ENCODE measurements at regions not wholly inside any gene's neighbourhood (a gene's known extent, or its start where the extent isn't known, plus 50 kb on each side); places are given as distances from the start of the nearest gene placed in this dataset.
A peak's percentile ranks its signal among the peaks of the same experiment; 100 is the strongest.
"Not testable (repeated sequence)": the region's sequence is repeated elsewhere in the genome, so short reads cannot be mapped to it uniquely, and the experiment has no call there.

- DNase-seq: not testable (repeated sequence)
Measured at GRCh38 chr7:63748571-63749302, 249.9 kb upstream of the ZNF722 start.

DNA sequence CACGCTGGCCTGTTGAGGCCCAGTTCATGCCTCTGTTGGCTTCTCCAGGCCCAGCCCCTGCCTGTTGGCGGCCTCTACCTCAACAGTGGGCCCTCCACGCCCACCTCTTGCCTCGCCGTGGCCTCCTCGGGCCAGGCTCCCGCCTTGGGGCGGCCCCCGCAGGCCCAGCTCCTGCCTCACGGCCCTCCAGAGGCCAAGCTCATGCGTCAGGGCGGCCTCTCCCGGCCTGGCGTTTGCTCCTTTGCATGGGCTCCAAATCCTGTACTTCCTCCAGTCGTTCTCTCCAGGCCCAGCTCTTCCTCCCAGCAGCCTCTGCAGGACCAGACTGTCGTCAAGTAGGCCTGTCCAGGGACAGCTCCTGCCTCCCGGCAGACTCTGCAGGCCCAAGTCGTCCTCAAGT lies 246.2 kb upstream of the ZNF722 start:
- DNase-seq: not testable (repeated sequence)

GRCh38 chr7:63753160-63753559 lies 245.5 kb upstream of the ZNF722 start:
- not testable (repeated sequence) for DNase-seq

DNA sequence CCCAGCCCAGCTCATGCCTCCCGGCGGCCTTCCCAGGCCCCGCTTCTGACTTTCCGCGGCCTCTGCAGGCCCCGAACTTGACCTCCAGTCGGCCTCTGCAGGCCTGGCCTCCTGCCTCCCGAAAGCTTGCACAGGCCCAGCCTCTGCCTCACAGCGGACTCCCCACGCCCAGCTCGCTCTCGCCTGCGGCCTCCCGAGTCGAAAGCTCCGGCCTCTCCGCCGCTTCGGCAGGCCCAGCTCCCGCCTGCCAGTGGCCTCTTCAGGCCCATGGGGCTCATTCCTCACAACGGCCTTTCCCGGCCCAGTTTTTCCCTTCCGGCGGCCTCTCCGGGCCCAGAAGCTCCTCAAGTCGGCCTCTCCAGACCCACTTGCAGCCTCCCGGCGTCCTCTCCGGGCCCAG lies 238.4 kb upstream of the ZNF722 start:
- not testable (repeated sequence) for DNase-seq

DNA sequence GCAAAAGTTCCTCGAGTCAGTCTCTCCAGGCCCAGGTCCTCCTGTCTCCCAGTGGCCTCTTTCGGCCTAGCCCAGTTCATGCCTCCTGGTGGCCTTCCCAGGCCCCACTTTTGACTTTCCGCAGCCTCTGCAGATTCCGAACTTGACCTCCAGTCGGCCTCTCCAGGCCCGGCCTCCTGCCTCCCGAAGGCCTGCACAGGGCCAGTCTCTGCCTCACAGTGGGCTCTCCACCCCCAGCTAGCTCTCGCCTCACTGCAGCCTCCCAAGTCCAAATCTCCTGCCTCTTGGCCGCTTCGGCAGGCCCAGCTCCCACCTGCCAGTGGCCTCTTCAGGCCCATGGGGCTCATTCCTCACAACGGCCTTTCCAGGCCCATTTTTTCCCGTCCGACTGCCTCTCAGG lies 233.1 kb upstream of the ZNF722 start:
- DNase-seq: not testable (repeated sequence)

- not testable (repeated sequence) for DNase-seq
Measured at GRCh38 chr7:63766197-63766596, 232.5 kb upstream of the ZNF722 start.

GRCh38 chr7:63770162-63770561 lies 228.5 kb upstream of the ZNF722 start:
- DNase-seq: not testable (repeated sequence)

- DNase-seq: not testable (repeated sequence)
Measured at GRCh38 chr7:63771389-63772085, 227.1 kb upstream of the ZNF722 start.

DNA sequence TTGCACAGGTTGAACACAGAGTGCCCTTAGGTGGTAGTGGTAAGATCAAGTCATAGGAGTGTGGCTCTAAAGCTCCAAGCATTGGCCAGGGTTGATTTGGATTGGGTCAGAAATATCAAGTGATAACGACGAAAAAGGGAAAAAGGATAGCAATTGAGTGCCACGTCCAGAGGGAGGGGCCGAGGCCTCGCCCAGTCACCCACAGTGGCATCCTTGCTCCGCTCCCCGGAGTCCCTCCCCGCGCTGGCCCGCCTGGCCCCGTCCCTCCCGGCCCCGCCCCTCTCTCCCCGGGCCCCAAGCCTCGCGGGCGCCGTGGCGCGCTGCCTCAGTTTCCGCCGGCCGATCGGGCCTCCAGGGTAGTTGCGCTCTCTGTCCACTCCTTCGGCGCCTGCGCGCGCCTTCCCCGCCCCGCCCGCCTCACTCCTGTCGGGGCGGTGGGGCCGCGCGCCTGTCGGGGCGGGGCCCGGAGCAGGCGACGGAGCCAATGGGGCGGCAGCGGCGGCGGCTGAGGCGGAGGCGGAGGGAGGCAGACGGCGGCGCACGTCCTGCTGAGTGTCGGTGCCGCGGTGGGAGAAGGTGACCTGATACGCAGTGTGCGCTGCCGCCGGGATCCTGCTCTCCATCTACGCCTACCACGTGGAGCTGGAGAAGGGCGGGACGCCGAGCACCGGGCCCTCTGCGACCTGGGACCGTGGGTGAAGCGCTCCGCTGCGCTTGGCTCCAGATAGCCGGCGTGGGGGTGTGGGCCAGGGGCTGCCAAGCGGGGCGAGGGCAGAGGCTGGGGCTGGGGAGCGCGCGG lies 209.1 kb upstream of the ZNF722 start:
- DNase-seq: peak; percentile 75 to 79

- not testable (repeated sequence) for DNase-seq
Measured at GRCh38 chr7:63790177-63790763, 208.4 kb upstream of the ZNF722 start.

Measured in NCI-H1930 (cell line).